ENCODE measurements at regions not wholly inside any gene's neighbourhood (a gene's known extent, or its start where the extent isn't known, plus 50 kb on each side); places are given as distances from the start of the nearest gene placed in this dataset.
"Not testable (repeated sequence)": the region's sequence is repeated elsewhere in the genome, so short reads cannot be mapped to it uniquely, and the experiment has no call there.

DNA sequence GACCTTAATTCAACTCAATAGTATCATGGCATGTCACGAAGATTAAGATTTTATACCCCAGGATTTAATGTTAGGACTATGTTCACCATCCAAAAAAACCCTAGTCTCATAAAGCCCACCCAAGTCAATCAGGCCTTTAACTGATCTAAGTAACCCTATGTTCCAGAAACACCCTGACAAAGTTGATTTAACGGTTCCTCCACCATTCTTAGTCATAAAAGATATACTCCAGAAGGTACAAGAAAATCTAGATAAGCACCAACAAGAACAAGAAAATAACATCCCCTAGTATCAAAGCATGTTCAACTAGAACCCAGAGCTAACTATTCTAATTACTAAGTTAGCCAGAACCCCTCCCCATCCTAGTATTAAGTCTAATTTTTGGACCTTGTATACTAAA lies 120.7 kb upstream of the DEFB108B start:
- TF ChIP-seq, protein P1, sequence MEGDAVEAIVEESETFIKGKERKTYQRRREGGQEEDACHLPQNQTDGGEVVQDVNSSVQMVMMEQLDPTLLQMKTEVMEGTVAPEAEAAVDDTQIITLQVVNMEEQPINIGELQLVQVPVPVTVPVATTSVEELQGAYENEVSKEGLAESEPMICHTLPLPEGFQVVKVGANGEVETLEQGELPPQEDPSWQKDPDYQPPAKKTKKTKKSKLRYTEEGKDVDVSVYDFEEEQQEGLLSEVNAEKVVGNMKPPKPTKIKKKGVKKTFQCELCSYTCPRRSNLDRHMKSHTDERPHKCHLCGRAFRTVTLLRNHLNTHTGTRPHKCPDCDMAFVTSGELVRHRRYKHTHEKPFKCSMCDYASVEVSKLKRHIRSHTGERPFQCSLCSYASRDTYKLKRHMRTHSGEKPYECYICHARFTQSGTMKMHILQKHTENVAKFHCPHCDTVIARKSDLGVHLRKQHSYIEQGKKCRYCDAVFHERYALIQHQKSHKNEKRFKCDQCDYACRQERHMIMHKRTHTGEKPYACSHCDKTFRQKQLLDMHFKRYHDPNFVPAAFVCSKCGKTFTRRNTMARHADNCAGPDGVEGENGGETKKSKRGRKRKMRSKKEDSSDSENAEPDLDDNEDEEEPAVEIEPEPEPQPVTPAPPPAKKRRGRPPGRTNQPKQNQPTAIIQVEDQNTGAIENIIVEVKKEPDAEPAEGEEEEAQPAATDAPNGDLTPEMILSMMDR (IDR thresholded peaks at IDR 0.05): not testable (repeated sequence)
- TF ChIP-seq ZFX (IDR thresholded peaks at IDR 0.05; ENCODE audit: borderline replicate concordance): not testable (repeated sequence)
